HEK293 (cell line): ENCODE measurements at regions not wholly inside any gene's neighbourhood (a gene's known extent, or its start where the extent isn't known, plus 50 kb on each side); places are given as distances from the start of the nearest gene placed in this dataset.

ENCODE experiments used
- CTCF ChIA-PET: fragments of 350-600 bp; formaldehyde crosslinking; extraction: SDS; loops from one replicate; lab custom pipeline; 2021; ENCODE audit warnings: antibody characterized with exemption; lab: Yijun Ruan, JAX
- POLR2A ChIA-PET: fragments of 300-600 bp; formaldehyde crosslinking; extraction: SDS; loops from one replicate; lab custom pipeline; 2020; ENCODE audit warnings: antibody characterized with exemption, inconsistent platforms; lab: Yijun Ruan, JAX
- H3K27ac ChIP-seq: fragments of 200-500 bp; sonication (Bioruptor generic); 2 replicates; pipeline ENCODE4 v1.5.1; 2014; ENCODE audit warnings: low read depth, low read length, control low read depth, inconsistent platforms; ENCODE audit errors: extremely low read depth
- H3K36me3 ChIP-seq, 2 experiments: fragments of 200-500 bp in 1 of 2; sonication (Bioruptor generic) in 1 of 2; 1 replicate in 1 of 2; 2 replicates in 1 of 2; pipeline ENCODE4 v1.5.1; 2014 to 2017; ENCODE audit warnings: inconsistent platforms in 2 of 2, low read length in 2 of 2; ENCODE audit not compliant: control insufficient read depth in 2 of 2, insufficient read depth in 1 of 2
- H3K4me1 ChIP-seq: fragments of 200-500 bp; sonication (Bioruptor generic); 2 replicates; pipeline ENCODE4 v1.5.1; 2014; ENCODE audit warnings: mild to moderate bottlenecking, low read length, inconsistent platforms; ENCODE audit not compliant: control insufficient read depth, insufficient read depth
- H3K4me3 ChIP-seq: 2 replicates; pipeline ENCODE4 v1.5.1; 2011; ENCODE audit warnings: low read depth, mild to moderate bottlenecking, control low read depth, low read length, moderate library complexity
- H3K9me3 ChIP-seq: fragments of 200-500 bp; sonication (Bioruptor generic); 2 replicates; pipeline ENCODE4 v1.5.1; 2014; ENCODE audit warnings: low read depth, low read length, inconsistent platforms; ENCODE audit not compliant: control insufficient read depth, insufficient read depth
- GLI2 ChIP-seq: fragments of 450-650 bp; formaldehyde crosslinking; IDR thresholded peaks from 2 replicates; pipeline ENCODE4; 2017; ENCODE audit warnings: missing biosample characterization, missing genetic modification characterization, low read depth, borderline replicate concordance
- ZNF121 ChIP-seq: fragments of 450-650 bp; formaldehyde crosslinking; IDR thresholded peaks from 2 replicates; pipeline ENCODE4 v1.5.1; 2016; ENCODE audit warnings: missing biosample characterization, missing genetic modification characterization
- ZNF184 ChIP-seq: fragments of 450-650 bp; IDR thresholded peaks from 2 replicates; pipeline ENCODE4 v1.5.1; 2018; ENCODE audit warnings: missing biosample characterization, mild to moderate bottlenecking, missing genetic modification characterization
- ZNF239 ChIP-seq: fragments of 450-650 bp; formaldehyde crosslinking; IDR thresholded peaks from 2 replicates; pipeline ENCODE4 v1.5.1; 2016; ENCODE audit warnings: missing biosample characterization, missing genetic modification characterization
- ZNF555 ChIP-seq: fragments of 450-650 bp; formaldehyde crosslinking; conservative IDR thresholded peaks from 2 replicates; pipeline ENCODE4 v1.5.1; 2017; ENCODE audit warnings: missing biosample characterization, mild to moderate bottlenecking, missing genetic modification characterization, inconsistent platforms
- ZNF560 ChIP-seq: fragments of 450-650 bp; formaldehyde crosslinking; IDR thresholded peaks from 2 replicates; pipeline ENCODE4 v1.5.1; 2017; ENCODE audit warnings: missing biosample characterization, missing genetic modification characterization, borderline replicate concordance
- ZNF626 ChIP-seq: fragments of 450-650 bp; sonication (Bioruptor Pico); formaldehyde crosslinking; IDR thresholded peaks from 2 replicates; pipeline ENCODE4 v1.5.1; 2018; ENCODE audit warnings: missing biosample characterization, missing genetic modification characterization, inconsistent platforms
- TF ChIP-seq, protein P1 (sequence below): fragments of 450-650 bp; formaldehyde crosslinking; IDR thresholded peaks from 2 replicates; pipeline ENCODE4 v1.5.1; 2016; ENCODE audit warnings: missing biosample characterization, missing genetic modification characterization
- TF ChIP-seq, protein P2 (sequence below): fragments of 450-650 bp; formaldehyde crosslinking; IDR thresholded peaks from 2 replicates; pipeline ENCODE4 v1.5.1; 2016; ENCODE audit warnings: missing biosample characterization, missing genetic modification characterization
- TF ChIP-seq, protein P3 (sequence below): fragments of 450-650 bp; formaldehyde crosslinking; conservative IDR thresholded peaks from 2 replicates; pipeline ENCODE4 v1.5.1; 2016; ENCODE audit warnings: low read depth, missing biosample characterization, missing genetic modification characterization
- TF ChIP-seq, protein P4 (sequence below): fragments of 450-650 bp; formaldehyde crosslinking; IDR thresholded peaks from 2 replicates; pipeline ENCODE4 v1.5.1; 2016; ENCODE audit warnings: missing biosample characterization, missing genetic modification characterization
- TF ChIP-seq, protein P5 (sequence below): fragments of 450-650 bp; formaldehyde crosslinking; optimal IDR thresholded peaks from 2 replicates; pipeline ENCODE3; 2016; ENCODE audit warnings: missing biosample characterization, mild to moderate bottlenecking, missing genetic modification characterization

DNA sequence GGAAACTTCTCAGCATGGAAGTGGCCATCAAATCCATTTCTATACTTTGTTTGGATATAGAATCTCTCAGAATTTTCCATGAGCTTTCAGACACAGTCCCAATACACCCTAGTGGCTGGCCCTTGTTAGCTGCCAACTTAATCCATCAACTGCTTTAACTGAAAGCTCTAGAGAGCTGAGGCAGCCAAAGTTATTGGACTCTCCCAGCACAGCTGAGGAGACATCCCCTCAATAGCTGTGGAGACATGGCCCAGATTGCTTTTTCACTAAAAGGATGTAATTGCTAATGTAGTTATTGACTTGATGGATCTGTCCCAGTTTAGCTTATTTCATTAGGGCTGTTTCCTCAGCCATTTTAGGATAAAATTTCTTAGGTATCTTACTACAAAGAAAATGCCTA, 94.8 kb upstream of the PRMT6 start:
- Histone ChIP-seq H3K4me3 (no peak overlapping the region), H3K36me3 (no peaks in the 10 kb centered on the region), H3K9me3 (no peaks in the 10 kb centered on the region), H3K27ac (no peak overlapping the region), H3K4me1 (no peaks in the 10 kb centered on the region)
- CTCF ChIA-PET = interaction anchor here (0.7 kb wide), 1 partner anchor 935 kb away, joined by 3 read pairs; no protein-coding TSS in a partner anchor
- TF ChIP-seq, protein P1, sequence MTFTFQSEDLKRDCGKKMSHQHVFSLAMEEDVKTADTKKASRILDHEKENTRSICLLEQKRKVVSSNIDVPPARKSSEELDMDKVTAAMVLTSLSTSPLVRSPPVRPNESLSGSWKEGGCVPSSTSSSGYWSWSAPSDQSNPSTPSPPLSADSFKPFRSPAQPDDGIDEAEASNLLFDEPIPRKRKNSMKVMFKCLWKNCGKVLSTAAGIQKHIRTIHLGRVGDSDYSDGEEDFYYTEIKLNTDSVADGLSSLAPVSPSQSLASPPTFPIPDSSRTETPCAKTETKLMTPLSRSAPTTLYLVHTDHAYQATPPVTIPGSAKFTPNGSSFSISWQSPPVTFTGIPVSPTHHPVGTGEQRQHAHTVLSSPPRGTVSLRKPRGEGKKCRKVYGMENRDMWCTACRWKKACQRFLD (tag by site-specific recombination) = no peak
- TF ChIP-seq ZNF626 (tag by site-specific recombination) = no peak
- TF ChIP-seq, protein P2, sequence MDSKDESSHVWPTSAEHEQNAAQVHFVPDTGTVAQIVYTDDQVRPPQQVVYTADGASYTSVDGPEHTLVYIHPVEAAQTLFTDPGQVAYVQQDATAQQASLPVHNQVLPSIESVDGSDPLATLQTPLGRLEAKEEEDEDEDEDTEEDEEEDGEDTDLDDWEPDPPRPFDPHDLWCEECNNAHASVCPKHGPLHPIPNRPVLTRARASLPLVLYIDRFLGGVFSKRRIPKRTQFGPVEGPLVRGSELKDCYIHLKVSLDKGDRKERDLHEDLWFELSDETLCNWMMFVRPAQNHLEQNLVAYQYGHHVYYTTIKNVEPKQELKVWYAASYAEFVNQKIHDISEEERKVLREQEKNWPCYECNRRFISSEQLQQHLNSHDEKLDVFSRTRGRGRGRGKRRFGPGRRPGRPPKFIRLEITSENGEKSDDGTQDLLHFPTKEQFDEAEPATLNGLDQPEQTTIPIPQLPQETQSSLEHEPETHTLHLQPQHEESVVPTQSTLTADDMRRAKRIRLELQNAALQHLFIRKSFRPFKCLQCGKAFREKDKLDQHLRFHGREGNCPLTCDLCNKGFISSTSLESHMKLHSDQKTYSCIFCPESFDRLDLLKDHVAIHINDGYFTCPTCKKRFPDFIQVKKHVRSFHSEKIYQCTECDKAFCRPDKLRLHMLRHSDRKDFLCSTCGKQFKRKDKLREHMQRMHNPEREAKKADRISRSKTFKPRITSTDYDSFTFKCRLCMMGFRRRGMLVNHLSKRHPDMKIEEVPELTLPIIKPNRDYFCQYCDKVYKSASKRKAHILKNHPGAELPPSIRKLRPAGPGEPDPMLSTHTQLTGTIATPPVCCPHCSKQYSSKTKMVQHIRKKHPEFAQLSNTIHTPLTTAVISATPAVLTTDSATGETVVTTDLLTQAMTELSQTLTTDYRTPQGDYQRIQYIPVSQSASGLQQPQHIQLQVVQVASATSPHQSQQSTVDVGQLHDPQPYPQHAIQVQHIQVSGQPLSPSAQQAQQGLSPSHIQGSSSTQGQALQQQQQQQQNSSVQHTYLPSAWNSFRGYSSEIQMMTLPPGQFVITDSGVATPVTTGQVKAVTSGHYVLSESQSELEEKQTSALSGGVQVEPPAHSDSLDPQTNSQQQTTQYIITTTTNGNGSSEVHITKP = no peak
- no peak for TF ChIP-seq ZNF560 (tag by site-specific recombination)
- TF ChIP-seq ZNF121 (tag by site-specific recombination) = no peak
- TF ChIP-seq, protein P3, sequence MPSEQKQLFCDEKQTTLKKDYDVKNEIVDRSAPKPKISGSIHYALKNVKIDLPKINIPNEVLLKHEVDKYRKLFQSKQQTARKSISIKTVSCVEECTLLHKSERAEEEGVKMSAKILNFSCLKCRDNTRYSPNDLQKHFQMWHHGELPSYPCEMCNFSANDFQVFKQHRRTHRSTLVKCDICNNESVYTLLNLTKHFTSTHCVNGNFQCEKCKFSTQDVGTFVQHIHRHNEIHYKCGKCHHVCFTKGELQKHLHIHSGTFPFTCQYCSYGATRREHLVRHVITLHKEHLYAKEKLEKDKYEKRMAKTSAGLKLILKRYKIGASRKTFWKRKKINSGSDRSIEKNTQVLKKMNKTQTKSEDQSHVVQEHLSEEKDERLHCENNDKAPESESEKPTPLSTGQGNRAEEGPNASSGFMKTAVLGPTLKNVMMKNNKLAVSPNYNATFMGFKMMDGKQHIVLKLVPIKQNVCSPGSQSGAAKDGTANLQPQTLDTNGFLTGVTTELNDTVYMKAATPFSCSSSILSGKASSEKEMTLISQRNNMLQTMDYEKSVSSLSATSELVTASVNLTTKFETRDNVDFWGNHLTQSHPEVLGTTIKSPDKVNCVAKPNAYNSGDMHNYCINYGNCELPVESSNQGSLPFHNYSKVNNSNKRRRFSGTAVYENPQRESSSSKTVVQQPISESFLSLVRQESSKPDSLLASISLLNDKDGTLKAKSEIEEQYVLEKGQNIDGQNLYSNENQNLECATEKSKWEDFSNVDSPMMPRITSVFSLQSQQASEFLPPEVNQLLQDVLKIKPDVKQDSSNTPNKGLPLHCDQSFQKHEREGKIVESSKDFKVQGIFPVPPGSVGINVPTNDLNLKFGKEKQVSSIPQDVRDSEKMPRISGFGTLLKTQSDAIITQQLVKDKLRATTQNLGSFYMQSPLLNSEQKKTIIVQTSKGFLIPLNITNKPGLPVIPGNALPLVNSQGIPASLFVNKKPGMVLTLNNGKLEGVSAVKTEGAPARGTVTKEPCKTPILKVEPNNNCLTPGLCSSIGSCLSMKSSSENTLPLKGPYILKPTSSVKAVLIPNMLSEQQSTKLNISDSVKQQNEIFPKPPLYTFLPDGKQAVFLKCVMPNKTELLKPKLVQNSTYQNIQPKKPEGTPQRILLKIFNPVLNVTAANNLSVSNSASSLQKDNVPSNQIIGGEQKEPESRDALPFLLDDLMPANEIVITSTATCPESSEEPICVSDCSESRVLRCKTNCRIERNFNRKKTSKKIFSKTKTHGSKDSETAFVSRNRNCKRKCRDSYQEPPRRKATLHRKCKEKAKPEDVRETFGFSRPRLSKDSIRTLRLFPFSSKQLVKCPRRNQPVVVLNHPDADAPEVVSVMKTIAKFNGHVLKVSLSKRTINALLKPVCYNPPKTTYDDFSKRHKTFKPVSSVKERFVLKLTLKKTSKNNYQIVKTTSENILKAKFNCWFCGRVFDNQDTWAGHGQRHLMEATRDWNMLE (tag by site-specific recombination) = no peak
- no peak for TF ChIP-seq ZNF555 (tag by site-specific recombination)
- no peak for TF ChIP-seq ZNF239 (tag by site-specific recombination)
- TF ChIP-seq ZNF184 = no peak
- TF ChIP-seq GLI2 (tag by site-specific recombination) = no peak
- TF ChIP-seq, protein P4, sequence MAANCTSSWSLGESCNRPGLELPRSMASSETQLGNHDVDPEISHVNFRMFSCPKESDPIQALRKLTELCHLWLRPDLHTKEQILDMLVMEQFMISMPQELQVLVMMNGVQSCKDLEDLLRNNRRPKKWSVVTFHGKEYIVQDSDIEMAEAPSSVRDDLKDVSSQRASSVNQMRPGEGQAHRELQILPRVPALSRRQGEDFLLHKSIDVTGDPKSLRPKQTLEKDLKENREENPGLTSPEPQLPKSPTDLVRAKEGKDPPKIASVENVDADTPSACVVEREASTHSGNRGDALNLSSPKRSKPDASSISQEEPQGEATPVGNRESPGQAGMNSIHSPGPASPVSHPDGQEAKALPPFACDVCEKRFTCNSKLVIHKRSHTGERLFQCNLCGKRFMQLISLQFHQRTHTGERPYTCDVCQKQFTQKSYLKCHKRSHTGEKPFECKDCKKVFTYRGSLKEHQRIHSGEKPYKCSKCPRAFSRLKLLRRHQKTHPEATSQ = no peak
- TF ChIP-seq, protein P5, sequence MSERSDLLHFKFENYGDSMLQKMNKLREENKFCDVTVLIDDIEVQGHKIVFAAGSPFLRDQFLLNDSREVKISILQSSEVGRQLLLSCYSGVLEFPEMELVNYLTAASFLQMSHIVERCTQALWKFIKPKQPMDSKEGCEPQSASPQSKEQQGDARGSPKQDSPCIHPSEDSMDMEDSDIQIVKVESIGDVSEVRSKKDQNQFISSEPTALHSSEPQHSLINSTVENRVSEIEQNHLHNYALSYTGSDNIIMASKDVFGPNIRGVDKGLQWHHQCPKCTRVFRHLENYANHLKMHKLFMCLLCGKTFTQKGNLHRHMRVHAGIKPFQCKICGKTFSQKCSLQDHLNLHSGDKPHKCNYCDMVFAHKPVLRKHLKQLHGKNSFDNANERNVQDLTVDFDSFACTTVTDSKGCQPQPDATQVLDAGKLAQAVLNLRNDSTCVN (tag by site-specific recombination) = no peak
- POLR2A ChIA-PET = no interaction called here
